Liver (tissue), 8 donors: ENCODE measurements at regions not wholly inside any gene's neighbourhood (a gene's known extent, or its start where the extent isn't known, plus 50 kb on each side); places are given as distances from the start of the nearest gene placed in this dataset.

ENCODE experiments used
- DNase-seq: peaks from one replicate; pipeline ENCODE4 v3.0.0-alpha.2; 2017; ENCODE audit warnings: low spot score
- H3K27ac ChIP-seq, 2 donors: one replicate each; pipeline ENCODE4 v1.7.0; 2013; ENCODE audit warnings: inconsistent platforms in 2 of 2, low read length in 2 of 2, control low read depth in 1 of 2, low read depth in 1 of 2, mild to moderate bottlenecking in 1 of 2
- H3K27me3 ChIP-seq, 4 donors: one replicate each; pipeline versions ENCODE4 v1.6.1 to v1.7.0; 2013; ENCODE audit warnings: low read length in 3 of 4, inconsistent platforms in 1 of 4, mild to moderate bottlenecking in 1 of 4, moderate library complexity in 1 of 4; ENCODE audit not compliant: control insufficient read depth in 4 of 4, insufficient read depth in 4 of 4
- H3K36me3 ChIP-seq, 4 donors: one replicate each; pipeline versions ENCODE4 v1.6.1 to v1.7.0; 2013; ENCODE audit warnings: low read length in 3 of 4, mild to moderate bottlenecking in 3 of 4, low read depth in 1 of 4, moderate library complexity in 1 of 4; ENCODE audit not compliant: control insufficient read depth in 4 of 4, insufficient read depth in 3 of 4
- H3K4me1 ChIP-seq, 4 donors: one replicate each; pipeline versions ENCODE4 v1.6.1 to v1.7.0; 2013; ENCODE audit warnings: low read length in 3 of 4, mild to moderate bottlenecking in 3 of 4, moderate library complexity in 1 of 4; ENCODE audit not compliant: control insufficient read depth in 4 of 4, insufficient read depth in 4 of 4
- H3K4me3 ChIP-seq, 3 donors: one replicate each; pipeline versions ENCODE4 v1.6.1 to v1.7.0; 2013; ENCODE audit warnings: low read length in 3 of 3, control low read depth in 1 of 3, low read depth in 1 of 3, mild to moderate bottlenecking in 1 of 3
- H3K9ac ChIP-seq, 2 donors: one replicate each; pipeline ENCODE4 v1.7.0; 2013; ENCODE audit warnings: low read length in 2 of 2, mild to moderate bottlenecking in 2 of 2, moderate library complexity in 2 of 2, control low read depth in 1 of 2, low read depth in 1 of 2
- H3K9me3 ChIP-seq, 4 donors: one replicate each; pipeline versions ENCODE4 v1.6.1 to v1.7.0; 2013; ENCODE audit warnings: low read length in 3 of 4; ENCODE audit not compliant: control insufficient read depth in 4 of 4
- ATF3 ChIP-seq: IDR thresholded peaks from 2 replicates; pipeline ENCODE4 v1.6.1; 2016; ENCODE audit warnings: antibody characterized with exemption
- EGR1 ChIP-seq, 2 donors: IDR thresholded peaks; 2 replicates each; pipeline ENCODE4 v1.6.1; 2016 to 2018; ENCODE audit warnings: antibody characterized with exemption in 2 of 2, low read depth in 2 of 2
- FOXA1 ChIP-seq: IDR thresholded peaks from 2 replicates; pipeline ENCODE4 v1.6.1; 2016; ENCODE audit warnings: antibody characterized with exemption
- FOXA2 ChIP-seq: IDR thresholded peaks from 2 replicates; pipeline ENCODE4 v1.6.1; 2016; ENCODE audit warnings: antibody characterized with exemption
- GABPA ChIP-seq, 2 donors: IDR thresholded peaks in 1 of 2; conservative IDR thresholded peaks in 1 of 2; 2 replicates each; pipeline ENCODE4 v1.6.1; 2016; ENCODE audit warnings: antibody characterized with exemption in 2 of 2, mild to moderate bottlenecking in 1 of 2, moderate library complexity in 1 of 2
- HNF4A ChIP-seq, 2 donors: conservative IDR thresholded peaks; 2 replicates each; pipeline ENCODE4 v1.6.1; 2016; ENCODE audit warnings: antibody characterized with exemption in 2 of 2, mild to moderate bottlenecking in 2 of 2
- HNF4G ChIP-seq: IDR thresholded peaks from 2 replicates; pipeline ENCODE4 v1.6.1; 2016; ENCODE audit warnings: antibody characterized with exemption
- JUND ChIP-seq, 2 donors: IDR thresholded peaks; 2 replicates each; pipeline ENCODE4 v1.6.1; 2016; ENCODE audit warnings: antibody characterized with exemption in 2 of 2
- MAX ChIP-seq: IDR thresholded peaks from 2 replicates; pipeline ENCODE4 v1.6.1; 2016; ENCODE audit warnings: antibody characterized with exemption
- NR2F2 ChIP-seq: IDR thresholded peaks from 2 replicates; pipeline ENCODE4 v1.6.1; 2016; ENCODE audit warnings: antibody characterized with exemption
- RAD21 ChIP-seq, 2 donors: IDR thresholded peaks; 2 replicates each; pipeline ENCODE4 v1.6.1; 2016; ENCODE audit warnings: antibody characterized with exemption in 2 of 2, mild to moderate bottlenecking in 2 of 2
- REST ChIP-seq: IDR thresholded peaks from 2 replicates; pipeline ENCODE4 v1.6.1; 2016; ENCODE audit warnings: antibody characterized with exemption, mild to moderate bottlenecking
- RXRA ChIP-seq, 2 donors: IDR thresholded peaks; 2 replicates each; pipeline ENCODE4 v1.6.1; 2017 to 2018; ENCODE audit warnings: antibody characterized with exemption in 2 of 2, mild to moderate bottlenecking in 1 of 2
- SP1 ChIP-seq: IDR thresholded peaks from 2 replicates; pipeline ENCODE4 v1.6.1; 2018; ENCODE audit warnings: antibody characterized with exemption, mild to moderate bottlenecking
- TAF1 ChIP-seq: conservative IDR thresholded peaks from 2 replicates; pipeline ENCODE4 v1.6.1; 2016; ENCODE audit warnings: antibody characterized with exemption, mild to moderate bottlenecking
- YY1 ChIP-seq: IDR thresholded peaks from 2 replicates; pipeline ENCODE4 v1.6.1; 2016; ENCODE audit warnings: antibody characterized with exemption, mild to moderate bottlenecking
- WGBS: extraction: QIAGEN DNeasy Blood & Tissue Kit; methylation state at CpG from one replicate; pipeline ENCODE4 v1.1.7; 2013; 5-methylcytosine and 5-hydroxymethylcytosine counted together
- TF ChIP-seq, protein P1 (sequence below): fragments of 150-350 bp; IDR thresholded peaks from 2 replicates; pipeline ENCODE4 v1.5.1; 2017; ENCODE audit warnings: improper control_type of control experiment, low read depth, low read length; ENCODE audit not compliant: missing input control
- TF ChIP-seq, protein P2 (sequence below): IDR thresholded peaks from 2 replicates; pipeline ENCODE4 v1.6.1; 2016; ENCODE audit warnings: antibody characterized with exemption
- donor health status: healthy.
- donor health status: healthy.
- donor health status: healthy.
- donor health status: healthy.
- donor health status: healthy.

GRCh38 chr20:60467771-60468170 is 509.5 kb downstream of the CDH26 start:
- WGBS, result 57% methylated on average over 4 of the region's 4 CpGs
- H3K9me3 ChIP-seq, result no peaks in the 10 kb centered on the region
- H3K9ac ChIP-seq, result no peak overlapping the region
- H3K27me3 ChIP-seq, result peaks cover 0 to 2% (median 0%) of the 10 kb centered on the region in 4 donors
- H3K36me3 ChIP-seq, result no peaks in the 10 kb centered on the region
- H3K4me3 ChIP-seq, result no peak overlapping the region
- no peaks in the 10 kb centered on the region for H3K4me1 ChIP-seq
- no peak overlapping the region for H3K27ac ChIP-seq
- TF ChIP-seq NR2F2 (no peak), REST (no peak), JUND (IDR thresholded peaks at IDR 0.05) (no peak), HNF4A (conservative IDR thresholded peaks at IDR 0.05) (no peak), FOXA2 (no peak), FOXA1 (no peak), MAX (no peak), SP1 (no peak), GABPA (IDR thresholded peaks at IDR 0.05 in 1 of 2, conservative IDR thresholded peaks at IDR 0.05 in 1 of 2) (no peak), ATF3 (no peak), YY1 (no peak), TAF1 (no peak), HNF4G (no peak), RXRA (IDR thresholded peaks at IDR 0.05) (no peak), EGR1 (IDR thresholded peaks at IDR 0.05; ENCODE audit: low read depth in 2 of 2) (no peak), RAD21 (IDR thresholded peaks at IDR 0.05) (no peak)
- TF ChIP-seq, protein P1, sequence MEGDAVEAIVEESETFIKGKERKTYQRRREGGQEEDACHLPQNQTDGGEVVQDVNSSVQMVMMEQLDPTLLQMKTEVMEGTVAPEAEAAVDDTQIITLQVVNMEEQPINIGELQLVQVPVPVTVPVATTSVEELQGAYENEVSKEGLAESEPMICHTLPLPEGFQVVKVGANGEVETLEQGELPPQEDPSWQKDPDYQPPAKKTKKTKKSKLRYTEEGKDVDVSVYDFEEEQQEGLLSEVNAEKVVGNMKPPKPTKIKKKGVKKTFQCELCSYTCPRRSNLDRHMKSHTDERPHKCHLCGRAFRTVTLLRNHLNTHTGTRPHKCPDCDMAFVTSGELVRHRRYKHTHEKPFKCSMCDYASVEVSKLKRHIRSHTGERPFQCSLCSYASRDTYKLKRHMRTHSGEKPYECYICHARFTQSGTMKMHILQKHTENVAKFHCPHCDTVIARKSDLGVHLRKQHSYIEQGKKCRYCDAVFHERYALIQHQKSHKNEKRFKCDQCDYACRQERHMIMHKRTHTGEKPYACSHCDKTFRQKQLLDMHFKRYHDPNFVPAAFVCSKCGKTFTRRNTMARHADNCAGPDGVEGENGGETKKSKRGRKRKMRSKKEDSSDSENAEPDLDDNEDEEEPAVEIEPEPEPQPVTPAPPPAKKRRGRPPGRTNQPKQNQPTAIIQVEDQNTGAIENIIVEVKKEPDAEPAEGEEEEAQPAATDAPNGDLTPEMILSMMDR, result no peak
- TF ChIP-seq, protein P2, sequence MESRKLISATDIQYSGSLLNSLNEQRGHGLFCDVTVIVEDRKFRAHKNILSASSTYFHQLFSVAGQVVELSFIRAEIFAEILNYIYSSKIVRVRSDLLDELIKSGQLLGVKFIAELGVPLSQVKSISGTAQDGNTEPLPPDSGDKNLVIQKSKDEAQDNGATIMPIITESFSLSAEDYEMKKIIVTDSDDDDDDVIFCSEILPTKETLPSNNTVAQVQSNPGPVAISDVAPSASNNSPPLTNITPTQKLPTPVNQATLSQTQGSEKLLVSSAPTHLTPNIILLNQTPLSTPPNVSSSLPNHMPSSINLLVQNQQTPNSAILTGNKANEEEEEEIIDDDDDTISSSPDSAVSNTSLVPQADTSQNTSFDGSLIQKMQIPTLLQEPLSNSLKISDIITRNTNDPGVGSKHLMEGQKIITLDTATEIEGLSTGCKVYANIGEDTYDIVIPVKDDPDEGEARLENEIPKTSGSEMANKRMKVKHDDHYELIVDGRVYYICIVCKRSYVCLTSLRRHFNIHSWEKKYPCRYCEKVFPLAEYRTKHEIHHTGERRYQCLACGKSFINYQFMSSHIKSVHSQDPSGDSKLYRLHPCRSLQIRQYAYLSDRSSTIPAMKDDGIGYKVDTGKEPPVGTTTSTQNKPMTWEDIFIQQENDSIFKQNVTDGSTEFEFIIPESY, result no peak
- DNase-seq, result no peak
